Central memory CD4-positive, alpha-beta T cell (primary cell): ENCODE measurements at regions not wholly inside any gene's neighbourhood (a gene's known extent, or its start where the extent isn't known, plus 50 kb on each side); places are given as distances from the start of the nearest gene placed in this dataset.
"Not testable (repeated sequence)": the region's sequence is repeated elsewhere in the genome, so short reads cannot be mapped to it uniquely, and the experiment has no call there.

Experiments
- DNase-seq: peaks from one replicate; pipeline ENCODE4 v3.0.0; 2022

DNA sequence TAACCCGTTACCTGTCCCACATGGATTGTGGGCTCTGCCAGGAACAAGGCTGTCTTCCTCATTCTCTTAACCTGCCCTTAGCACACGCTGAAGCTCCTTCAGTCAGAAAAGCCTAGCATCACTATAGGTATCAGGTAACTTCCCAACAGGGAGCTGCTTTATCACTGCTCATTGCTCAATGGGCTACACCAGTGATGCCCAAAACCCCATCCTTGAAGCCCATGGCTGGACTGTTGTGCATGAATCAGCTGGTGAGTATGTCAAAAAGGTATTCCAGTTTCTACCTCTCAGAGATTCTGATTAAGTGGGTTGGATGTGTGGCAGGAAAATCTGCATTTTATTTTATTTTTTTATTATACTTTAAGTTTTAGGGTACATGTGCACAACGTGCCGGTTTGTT lies 362.2 kb downstream of the LRATD1 start:
- no peak for DNase-seq

DNA sequence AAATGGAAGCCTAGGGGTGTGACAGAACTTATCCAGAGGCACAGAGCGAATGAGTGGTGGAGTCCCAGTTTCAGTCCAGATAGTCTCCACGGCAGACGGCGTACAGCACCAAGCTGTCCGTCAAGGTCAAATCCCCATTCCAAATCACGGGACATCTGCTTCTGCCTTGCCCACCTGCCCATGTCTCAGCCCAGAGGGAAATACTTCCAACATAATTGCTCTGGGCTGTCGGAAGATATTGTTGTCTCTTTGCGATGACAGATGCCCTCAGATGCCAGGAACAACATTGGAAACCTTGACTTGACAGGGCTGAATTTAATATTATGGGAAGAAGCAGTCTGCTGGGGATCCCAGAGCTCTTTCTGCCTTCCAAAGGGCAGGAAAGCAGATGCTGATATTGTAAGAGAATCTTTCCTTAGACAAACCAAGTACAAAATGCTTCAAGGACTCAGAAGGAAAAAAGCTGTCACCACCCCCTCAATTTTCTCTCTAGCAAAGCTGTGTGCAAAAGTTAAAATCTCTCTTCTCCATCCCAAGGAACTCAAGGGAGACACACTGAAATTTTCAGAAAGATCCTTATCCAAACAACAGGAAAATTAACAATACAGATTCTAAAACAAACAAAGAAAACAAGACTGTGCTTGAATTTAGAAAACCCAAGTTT lies 364.0 kb downstream of the LRATD1 start:
- DNase-seq, result no peak

DNA sequence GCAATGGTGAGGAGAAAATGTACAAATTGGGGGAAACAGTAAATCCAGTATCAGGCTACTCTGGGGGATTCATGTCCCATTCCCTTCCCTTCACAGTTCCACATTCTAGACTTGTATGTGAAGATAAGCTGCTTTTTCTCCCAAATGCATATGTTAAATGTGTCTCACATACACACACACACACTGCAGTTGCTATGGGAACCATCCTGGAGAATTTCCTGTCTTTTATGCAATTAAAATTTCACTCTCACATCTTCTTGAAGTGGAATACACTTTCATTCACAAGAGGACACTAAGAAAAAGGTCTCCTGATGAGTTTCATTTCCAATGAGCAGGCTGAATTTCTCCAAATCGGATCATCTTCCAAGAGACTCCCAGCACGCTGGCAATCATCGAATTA lies 366.0 kb downstream of the LRATD1 start:
- no peak for DNase-seq

DNA sequence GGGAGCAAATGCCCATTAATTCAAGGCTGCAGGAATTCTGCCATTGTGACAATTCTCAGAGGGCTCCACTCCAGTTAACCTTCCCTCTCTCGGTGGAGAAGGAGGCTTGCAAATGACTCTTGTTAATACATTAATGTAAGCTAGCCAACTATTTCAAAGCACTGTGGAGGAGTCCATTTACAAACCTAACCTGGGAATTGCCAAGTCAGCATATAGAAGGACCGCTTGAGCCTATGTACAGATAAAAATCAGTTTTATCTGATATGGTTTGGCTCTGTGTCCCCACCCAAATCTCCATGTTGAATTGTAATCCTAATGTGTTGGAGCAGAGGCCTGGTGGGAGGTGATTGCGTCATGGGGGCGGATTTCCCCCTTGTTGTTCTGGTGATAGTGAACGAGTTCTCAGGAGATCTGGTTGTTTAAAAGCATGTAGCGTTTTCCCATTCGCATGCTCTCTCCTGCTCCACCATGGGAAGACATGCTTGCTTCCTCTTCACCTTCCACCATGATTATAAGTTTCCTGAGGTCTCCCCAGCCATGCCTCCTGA lies 366.7 kb downstream of the LRATD1 start:
- DNase-seq, result no peak

DNA sequence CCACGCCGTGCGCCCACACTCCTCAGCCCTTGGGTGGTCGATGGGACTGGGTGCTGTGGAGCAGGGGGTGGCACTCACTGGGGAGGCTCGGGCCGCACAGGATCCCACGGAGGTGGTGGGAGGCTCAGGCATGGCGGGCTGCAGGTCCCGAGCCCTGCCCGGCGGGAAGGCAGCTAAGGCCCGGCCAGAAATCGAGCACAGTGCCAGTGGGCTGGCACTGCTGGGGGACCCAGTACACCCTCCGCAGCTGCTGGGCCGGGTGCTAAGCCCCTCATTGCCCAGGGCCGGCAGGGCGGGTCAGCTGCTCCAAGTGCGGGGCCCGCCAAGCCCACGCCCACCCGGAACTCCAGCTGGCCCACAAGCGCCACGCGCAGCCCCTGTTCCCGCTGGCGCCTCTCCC lies 370.0 kb downstream of the LRATD1 start:
- DNase-seq, result not testable (repeated sequence)

DNA sequence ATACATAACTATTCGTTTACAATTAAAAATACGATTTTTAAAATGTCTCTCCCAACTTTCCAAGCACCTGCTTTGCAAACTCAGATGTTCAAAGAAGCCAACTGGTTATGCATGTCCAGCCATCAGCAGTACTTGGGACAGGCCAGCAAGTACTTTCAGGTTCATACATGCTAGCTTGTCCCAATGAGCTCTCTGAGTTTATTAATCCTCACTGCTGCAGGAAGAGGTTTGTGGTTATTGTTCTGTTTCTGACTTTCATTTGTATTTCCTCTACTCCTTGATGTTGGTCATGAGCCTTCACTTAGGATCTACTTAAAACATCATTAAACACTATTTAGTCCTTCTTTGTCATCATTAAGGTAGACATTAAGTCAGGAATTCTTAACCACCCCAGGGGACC lies 374.1 kb downstream of the LRATD1 start:
- no peak for DNase-seq

DNA sequence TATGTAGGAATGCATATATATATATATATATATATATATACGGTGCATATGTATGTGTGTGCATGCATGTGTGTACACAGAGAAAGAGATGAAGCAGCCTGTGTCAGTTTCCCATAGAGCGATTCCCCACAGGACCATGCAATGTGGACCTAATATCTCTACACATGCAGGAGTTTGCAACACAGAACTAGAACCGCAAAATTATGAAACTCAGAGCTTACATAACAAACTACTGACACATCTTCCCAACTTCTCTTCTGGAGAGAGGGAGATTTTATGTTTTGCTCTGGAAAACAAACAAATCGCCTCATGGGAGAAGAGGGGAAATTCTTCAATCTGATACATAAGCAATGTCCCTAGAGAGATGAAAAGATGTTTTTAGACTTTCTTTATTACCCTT lies 377.2 kb downstream of the LRATD1 start:
- DNase-seq, result no peak

DNA sequence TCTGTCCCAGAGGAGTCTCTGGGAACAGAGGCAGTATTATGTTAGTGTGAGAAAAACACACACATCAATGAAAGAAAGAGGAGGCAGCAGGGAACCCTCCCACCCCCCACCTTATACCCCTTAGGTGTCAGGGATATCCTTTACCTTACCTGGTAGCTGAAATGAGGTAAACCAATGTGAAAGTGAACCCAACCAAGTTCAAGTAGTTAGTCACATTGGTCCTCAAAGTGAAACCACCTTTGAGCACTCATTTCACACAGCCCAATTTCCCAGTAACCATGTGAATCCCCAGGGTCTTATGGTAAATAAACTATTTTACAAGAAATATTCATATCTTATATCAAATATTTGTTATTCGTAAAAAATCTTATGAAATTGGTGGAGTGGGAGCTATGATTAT lies 377.8 kb downstream of the LRATD1 start:
- DNase-seq, result no peak

DNA sequence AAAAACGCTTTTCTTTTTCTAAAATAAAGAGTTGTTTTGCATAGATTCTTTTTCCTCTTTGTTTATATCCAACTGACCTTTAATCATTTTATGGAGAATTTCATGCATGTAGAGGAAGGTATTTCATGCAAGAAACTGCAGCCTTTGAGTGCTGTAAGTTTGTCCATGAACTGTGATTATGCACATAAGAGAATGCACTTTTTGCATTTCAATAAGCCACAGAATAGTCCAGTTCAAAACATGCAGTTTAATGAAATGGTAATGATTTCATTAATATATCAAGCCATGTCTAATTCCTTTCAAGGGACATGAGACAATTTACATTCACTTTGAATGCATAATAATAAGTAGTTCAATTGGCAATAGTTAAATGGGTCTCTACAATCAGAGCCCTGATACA lies 386.3 kb downstream of the LRATD1 start:
- no peak for DNase-seq

DNA sequence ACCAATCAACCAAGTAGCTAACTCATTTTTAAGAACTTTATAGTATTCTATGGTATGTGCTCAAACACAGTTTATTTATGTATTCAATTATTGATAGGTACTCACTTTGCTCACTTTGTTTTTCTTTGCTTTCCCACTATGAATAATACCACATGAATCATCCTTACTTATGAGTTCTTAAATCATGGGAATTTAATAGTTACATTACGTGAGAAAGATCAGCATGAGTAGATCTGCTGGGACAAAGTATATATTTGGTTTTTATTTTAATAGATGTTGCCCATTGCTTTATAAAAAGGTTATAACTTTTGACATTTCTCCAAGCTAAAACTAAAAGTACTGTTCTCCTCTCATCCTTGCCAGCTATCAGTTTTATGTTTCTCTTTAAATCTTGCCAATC lies 390.7 kb downstream of the LRATD1 start:
- DNase-seq, result no peak

DNA sequence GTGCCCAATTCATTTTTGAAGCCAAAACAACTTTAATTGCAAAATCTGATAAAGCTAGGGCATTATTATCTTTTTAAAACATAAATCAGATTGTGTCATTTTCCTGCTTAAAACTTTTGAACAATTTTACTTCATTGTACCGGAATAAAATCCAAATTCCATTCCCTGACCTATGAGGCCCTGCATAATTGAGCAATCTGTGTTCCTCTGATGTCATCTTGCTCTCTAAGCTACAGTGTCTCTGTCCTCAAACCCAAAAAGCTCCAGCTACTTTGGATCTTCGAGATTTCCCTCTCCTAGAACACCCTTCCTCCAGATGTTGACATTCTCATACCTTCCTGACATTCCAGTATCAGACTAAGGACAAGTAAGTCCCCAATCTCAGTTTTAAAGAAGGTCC lies 395.9 kb downstream of the LRATD1 start:
- DNase-seq, result no peak

DNA sequence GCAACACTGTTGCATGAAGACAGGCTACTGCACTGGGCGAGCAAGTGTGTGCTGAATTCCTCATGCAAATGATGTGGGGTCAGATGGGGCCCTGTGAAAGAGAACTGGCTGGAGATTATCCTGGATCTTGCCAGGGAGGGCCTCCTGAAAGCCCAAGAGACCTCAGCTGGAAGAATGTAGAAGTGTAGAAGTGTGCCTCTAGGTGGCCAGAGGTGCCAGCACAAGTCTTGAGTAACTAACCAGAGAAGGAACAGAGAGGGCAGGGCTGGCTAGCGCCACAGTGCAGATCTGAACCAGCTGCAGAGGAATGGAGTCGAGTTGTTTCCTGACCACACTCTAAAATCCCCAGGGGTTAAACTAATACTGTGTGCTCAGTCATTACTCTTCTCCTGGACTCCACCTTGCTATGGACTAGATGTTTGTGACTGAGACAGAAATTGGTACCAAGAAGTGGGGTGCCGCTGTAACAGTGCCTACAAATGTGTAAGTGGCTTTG lies 399.3 kb downstream of the LRATD1 start:
- DNase-seq, result no peak

DNA sequence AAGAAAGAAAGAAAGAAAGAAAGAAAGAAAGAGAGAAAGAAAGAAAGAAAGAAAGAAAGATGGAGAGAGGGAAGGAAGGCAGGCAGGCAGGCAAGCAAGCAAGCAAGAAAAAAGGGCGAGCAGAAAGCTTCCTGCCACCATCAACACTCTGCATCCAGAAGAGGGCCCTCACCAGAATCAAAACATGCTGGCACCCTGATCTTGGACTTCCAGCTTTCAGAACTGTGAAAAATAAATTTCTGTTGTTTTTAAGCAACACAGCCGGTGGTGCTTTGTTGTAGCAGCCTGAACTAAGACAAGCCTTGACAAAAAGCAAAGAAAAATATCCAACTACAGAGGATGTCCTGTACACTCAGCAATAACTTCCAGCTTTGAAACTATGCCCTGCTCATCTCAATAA lies 401.7 kb downstream of the LRATD1 start:
- DNase-seq, result no peak

DNA sequence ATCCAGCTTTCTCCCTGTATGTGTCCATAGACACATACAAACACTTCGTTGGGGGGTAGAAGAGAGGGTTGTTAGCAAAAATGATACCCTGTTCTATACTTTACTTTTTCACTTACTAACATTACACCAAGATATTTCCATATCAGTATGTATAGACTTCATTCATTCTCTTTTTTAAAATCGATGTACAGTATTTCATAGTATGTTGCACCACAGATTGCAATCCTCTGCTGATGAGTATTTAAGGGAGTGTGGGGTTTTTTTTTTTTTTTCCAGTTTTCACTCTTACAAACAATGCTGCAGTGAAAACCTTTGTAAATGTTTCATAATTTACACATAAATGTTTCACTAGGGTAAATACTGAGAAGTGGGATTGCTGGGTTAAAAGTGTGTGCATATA lies 402.3 kb downstream of the LRATD1 start:
- no peak for DNase-seq

DNA sequence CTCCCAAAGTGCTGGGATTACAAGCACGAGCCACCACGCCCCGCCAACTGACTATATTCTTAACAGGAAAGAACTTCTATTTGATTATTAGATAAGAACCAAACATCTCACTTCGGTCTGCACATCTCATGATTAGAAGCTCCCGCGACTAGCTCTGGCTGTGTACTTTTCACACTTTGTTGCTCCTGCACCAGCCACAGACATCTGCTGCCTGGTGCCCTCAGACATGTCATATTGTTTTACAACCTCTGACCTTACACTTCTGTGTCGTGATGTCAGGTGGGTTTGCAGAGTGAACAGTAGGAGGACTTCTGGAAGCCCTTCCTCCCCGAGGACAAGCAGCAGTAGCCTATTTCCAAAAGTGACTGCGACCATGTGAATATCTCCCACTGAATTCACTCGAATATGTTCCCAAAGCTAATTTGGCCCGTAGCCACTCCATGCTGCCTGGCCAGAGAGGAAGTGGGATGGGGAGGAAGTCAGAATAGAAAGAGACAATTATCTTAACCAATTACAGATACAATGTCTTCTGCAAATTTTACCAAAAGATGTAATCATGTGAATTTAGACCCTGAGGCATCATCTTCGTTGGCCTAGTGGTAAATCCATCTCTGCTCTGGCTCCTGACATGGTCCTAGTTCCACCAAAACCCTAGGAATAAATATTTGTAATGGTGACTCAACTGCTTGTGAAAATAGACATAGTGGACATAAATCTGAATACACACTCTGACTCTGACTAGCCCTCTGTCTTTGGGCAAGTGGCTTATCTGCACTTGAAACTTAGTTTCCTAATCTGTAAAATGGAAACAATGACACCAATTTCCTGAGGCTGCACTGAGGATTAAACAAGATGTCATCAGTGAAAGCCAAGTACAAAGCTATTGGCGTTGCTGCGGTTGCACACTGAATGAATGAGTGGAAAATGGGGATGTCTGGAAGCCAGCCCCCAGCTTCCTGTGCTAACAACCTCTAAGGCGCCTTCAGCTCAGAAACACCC lies 406.1 kb downstream of the LRATD1 start:
- no peak for DNase-seq

DNA sequence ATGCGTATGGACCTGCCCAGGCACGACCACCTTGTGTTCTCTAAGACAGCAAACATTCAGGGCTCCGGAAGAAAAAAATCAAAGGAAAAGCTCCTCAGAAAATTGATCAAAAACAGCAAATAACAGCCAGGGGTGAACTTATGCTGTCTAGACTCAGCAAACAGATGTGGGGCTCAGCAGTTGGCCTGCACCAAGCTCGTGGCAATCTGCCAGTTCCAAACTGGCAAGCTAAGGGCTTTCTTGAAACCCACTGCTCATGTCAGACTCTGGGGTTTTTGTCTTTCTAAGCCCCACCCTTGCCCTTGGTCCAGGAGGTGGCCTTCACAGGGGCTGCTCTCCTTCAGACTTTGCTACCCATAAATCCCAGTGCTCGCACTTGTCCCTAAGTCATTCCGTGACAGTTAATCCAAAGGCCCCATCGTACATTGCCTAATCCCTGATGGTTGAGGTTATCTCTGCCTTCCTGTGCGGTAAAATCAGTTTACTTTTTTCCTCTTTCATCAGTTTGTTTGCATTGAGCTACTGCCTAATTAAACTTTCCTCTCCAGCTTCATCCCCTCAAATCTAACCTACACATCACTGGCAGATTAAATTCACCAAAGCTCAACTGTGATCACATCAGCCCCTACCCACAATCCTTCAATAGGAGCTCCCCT lies 408.0 kb downstream of the LRATD1 start:
- no peak for DNase-seq

DNA sequence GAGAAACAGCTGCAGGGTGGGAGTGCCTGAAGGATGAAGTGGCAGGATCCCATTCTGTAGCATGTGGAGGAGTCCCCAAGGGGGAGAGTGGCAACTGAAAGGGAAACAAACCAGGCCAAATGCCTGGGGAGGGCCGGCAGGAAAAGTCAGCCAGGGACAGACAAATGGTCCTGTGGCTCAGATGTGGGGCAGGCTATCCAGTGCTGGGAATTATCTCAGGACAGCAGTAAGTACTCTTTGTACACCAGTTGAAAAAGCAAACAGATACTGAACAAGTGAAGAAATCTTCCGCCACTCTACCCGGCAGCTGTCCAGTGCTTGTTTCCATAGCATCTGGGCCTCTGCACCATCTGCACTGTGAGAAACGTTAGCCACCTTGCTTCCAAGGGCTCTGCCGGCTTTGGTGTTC lies 408.9 kb downstream of the LRATD1 start:
- DNase-seq, result no peak

DNA sequence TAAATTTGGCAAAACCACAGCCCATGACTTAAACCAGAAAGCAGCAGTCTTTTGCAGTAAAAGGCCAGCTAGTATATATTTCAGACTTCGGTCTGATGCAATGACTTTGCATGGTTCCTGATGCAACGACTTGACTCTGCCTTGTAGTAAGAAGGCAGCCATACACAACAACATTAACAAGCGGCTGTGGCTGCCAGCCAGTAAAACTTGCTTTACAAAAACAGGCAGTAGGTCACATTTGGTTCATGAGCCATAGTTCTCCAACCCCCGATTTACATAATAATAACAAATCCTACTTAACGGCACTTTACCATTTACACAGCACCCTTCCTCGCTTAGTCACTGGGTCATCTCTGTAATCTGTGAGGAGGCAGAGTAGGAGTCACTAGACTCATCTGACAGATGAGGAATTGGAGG lies 410.3 kb downstream of the LRATD1 start:
- DNase-seq, result no peak

DNA sequence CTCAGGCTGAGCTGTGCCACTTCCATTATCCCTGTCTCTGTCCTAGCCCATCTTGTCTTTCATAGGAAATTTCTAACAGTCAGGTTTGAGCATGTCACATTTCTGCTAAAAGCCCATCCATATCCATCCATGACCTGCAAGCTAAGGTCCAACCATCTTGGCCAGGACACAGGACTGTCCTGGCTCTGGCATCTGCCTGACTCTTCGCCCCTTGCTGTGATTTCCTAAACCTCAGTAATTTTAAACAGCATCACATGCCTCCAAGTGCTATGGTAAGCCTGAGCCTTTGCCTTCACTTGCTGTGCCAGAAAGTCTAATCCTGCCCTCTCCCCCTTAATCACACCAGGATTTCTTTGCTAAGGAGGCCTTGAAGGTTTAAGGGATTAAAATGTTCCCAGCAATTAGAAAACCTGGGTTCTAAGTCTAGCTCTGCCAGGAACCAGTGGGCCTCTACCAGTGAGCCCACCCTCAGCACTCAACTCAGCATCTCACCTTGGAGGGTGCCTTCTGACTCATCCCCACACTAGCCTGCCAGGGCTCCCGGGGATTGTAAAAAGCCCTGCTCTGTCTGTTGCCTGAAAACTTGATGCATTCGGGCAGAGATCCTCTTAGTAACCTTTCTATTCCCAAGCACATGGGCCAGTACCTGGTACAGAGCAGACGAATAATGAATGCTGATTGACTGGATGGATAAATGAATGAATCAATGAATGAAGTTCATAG lies 411.0 kb downstream of the LRATD1 start:
- no peak for DNase-seq

DNA sequence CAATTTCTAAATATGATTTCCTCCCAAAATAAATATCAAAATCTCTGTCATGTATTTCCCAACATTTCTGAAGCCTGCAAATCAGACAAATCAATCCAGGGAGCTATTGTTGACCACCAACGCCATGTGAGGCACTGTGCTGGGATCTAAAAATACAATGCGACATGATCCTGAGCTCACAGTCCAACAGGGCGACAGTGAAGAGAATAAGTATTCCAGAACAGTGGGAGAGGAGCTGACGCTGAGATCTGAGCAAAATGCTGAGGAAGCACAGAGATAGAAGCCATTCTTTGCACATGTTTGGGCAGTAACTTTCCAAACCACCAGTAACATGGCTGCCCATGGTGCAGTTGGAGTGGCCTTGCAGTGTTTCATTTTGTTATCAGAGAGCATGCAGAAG lies 412.5 kb downstream of the LRATD1 start:
- no peak for DNase-seq

DNA sequence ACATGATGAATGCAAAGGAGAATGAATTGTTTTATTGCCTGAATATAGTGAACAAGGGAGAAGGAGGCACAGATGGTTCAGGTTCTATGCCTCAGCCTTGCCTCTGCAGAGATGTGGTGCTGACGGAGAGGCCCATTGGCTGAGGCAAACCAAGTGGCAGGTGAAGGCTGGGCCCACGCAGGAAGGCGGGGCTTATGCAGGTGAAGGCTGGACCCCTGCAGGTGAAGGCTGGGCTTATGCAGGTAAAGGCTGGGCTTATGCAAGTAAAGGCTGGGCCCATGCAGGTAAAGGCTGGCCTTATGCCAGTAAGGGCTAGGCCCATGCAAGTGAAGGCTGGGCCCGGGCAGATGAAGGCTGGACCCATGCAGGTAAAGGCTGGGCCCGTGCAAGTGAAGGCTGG lies 414.7 kb downstream of the LRATD1 start:
- DNase-seq, result no peak

DNA sequence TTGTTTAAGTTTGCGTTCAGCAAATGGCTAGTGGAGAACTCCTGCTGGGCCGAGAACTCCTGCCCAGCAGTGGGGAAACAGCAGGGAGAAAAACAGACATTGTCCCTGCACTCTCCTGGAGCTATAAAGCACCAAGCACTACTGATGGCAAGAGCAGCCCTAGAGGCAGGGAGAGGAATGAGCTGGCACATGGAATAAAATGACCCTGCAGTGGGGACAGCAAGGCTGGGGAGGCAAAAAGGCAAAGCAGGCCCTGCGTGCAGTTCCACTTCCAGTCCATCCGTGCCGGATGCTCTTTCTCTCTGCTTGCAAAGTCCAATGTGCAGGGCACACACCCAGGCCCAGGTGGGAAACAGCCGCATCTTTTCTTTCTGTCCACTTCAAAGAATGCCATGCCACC lies 415.5 kb downstream of the LRATD1 start:
- DNase-seq, result no peak
